ENCODE measurements at regions not wholly inside any gene's neighbourhood (a gene's known extent, or its start where the extent isn't known, plus 50 kb on each side); places are given as distances from the start of the nearest gene placed in this dataset.

DNA sequence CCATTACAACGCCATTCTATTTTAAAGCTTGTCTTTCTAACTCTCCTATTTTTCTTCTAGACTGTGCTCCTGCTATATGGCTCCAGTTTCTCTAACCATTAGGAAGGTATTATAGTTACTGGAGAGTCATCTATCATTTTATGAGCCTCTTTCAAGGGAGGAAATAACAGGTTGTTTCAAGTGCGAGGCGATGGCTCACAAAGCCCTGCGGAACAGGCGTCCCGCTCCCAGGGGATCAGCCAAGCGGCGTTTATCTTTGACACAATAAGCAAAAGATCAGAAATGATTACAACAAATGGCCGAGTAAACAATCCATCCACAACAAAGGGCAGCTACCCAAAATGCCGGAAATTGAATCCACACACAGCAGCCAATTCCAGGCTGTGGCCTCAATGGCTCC lies 249.5 kb upstream of the POU3F1 start:
- DNase-seq (ENCODE audit: low read depth, low spot score) = no peak

DNA sequence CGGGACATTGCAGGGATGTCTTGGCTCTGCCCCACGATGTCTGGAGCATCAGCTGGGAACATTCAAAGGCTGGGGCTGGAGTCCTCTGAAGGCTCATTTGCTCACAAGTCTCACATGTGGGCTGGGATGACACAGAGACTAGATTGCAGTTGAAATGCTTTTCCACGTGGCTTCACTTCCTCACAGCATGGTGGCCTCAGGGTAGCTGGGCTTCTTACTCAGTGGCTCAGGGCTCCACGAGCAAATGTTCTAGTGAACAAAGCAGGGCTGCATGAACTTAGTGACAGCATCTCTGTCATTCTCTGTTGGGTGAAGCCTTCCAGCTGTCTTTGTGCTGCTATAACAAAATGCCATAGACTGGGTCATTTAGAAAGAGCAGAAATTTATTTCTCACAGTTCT lies 247.0 kb upstream of the POU3F1 start:
- no peak for DNase-seq (ENCODE audit: low read depth, low spot score)

DNA sequence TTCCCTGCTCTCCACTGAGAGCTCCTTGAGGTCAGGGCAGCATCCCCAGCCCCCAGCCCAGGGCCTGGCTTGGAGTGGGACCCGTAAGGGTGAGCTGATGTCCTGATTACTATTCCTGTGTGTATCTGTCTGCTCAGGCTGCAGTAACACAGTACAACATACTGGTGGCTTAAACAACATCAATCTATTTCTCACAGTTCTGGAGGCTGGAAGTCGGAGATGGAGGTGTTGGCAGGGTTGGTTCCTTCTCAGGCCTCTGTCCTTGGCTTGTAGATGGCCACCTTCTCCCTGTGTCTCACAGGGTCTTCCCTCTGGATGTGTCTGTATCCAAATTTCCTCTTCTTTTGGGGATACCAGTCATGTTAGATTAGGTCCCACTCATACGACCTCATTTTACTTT lies 246.4 kb upstream of the POU3F1 start:
- DNase-seq (ENCODE audit: low read depth, low spot score) = no peak

GRCh38 chr1:38291906-38292521 lies 245.4 kb upstream of the POU3F1 start:
- DNase-seq (ENCODE audit: low read depth, low spot score) = no peak

DNA sequence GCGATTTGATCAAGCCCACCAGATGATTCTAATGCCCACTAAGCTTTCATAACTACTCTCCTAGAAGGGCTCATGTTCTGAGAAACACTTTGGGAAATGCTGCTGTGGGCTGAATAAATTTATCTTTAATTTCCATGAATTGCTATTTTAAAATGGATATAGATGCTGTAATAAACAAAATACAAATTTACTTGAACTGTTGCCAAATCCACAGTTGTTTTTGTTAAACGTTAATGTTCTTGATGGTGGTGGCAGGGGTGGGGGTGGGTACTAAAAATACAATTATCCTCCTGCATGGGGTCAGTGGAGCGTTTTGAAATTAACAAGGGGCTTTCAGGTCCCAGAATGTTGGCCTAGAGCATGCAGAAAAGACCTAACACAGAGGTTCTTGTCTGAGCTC lies 244.7 kb upstream of the POU3F1 start:
- DNase-seq (ENCODE audit: low read depth, low spot score) = no peak

DNA sequence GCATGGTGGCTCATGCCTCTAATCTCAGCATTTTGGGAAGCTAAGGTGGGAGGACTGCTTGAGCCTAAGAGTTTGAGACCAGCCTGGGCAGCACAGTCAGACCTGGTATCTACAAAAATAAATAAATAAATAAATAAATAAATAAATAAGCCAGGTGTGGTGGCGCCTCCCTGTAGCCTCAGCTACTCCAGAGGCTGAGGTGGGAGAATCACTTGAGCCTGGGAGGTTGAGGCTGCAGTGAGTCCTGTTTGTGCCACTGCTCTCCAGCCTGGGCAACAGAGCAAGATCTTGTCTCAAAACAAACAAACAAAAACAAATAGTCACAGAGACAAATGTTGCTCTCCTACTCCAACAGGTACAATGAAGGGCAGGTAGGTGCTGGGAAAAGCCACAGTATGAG lies 242.4 kb upstream of the POU3F1 start:
- no peak for DNase-seq (ENCODE audit: low read depth, low spot score)

GRCh38 chr1:38287547-38287946 lies 241.0 kb upstream of the POU3F1 start:
- no peak for DNase-seq (ENCODE audit: low read depth, low spot score)

DNA sequence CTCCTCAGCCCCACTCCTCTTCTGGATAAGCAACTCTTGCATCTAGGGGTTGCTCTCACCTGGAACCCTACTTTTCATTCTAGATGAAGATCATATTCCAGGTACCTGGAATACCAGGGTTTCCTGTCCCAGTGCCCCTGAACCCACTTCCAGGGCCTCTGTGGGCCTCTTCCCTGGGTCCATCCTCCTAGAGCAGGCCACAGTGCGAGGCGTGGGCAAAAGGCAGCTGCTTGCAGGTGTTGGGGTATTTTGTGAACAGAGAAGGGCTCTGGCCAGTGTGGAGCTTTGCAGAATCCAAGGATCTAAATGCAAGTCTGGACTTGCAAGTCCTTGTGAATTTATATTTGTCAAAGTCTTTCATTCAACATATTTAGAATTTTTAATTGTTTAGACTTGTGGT lies 240.4 kb upstream of the POU3F1 start:
- no peak for DNase-seq (ENCODE audit: low read depth, low spot score)

DNA sequence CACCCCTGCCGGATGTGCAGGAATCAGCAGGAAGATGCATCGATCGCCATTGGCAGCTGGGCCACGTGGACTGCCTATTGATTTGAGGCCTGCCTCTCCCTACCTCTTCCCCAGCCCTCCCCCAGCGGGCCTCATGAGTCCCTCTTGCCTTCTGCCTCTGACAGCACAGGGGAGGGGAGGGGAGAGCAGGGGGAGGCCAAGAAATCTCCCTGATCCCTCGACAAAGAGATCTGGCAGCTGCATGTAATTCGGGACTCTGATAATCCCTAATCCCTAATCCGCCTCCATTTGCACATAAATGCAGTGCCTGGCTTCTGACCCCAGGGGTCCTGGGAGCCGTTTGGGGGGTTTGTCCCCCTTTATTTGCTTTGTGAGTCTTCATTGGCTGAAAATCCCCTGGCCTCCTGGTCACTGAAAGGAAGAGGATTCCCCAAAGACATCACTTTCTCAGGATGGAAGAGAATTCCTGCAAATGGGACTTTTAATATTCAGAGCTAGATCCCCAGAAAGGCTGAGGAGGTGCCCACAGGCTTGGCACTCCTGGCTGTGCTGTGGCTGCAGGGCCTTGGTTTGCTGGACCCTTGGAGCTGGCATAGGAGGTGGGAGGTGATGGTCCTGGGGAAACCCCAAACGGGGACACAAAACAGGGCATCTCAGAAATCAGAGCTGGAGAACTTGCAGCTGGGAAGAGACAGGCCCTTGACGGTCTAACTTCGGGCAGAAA lies 239.4 kb upstream of the POU3F1 start:
- no peak for DNase-seq (ENCODE audit: low read depth, low spot score)

DNA sequence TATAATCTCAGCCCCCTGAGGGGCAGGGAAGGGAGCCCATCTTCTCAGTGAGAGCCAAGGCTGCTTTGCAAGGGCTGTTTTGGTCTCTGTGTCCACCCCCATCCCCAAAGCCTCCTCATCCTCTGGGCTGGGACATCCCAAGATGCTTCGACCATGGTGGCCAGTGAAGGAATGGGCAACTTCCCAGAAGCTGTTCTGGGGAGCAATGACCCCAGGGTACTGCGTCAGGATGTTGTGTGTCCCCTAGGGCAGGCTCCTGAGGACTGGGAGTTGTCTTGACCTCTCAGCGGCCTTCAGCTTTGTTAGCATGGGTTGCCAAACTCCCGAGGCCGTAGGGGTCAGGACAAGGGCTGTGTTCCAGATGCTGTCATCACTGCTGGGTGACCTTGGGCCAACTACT lies 238.4 kb upstream of the POU3F1 start:
- DNase-seq (ENCODE audit: low read depth, low spot score) = no peak

- no peak for DNase-seq (ENCODE audit: low read depth, low spot score)
Observed at GRCh38 chr1:38283696-38284470, 237.3 kb upstream of the POU3F1 start.

- DNase-seq (ENCODE audit: low read depth, low spot score) = no peak
Observed at GRCh38 chr1:38279148-38279547, 232.6 kb upstream of the POU3F1 start.

- no peak for DNase-seq (ENCODE audit: low read depth, low spot score)
Observed at GRCh38 chr1:38277646-38278045, 231.1 kb upstream of the POU3F1 start.

DNA sequence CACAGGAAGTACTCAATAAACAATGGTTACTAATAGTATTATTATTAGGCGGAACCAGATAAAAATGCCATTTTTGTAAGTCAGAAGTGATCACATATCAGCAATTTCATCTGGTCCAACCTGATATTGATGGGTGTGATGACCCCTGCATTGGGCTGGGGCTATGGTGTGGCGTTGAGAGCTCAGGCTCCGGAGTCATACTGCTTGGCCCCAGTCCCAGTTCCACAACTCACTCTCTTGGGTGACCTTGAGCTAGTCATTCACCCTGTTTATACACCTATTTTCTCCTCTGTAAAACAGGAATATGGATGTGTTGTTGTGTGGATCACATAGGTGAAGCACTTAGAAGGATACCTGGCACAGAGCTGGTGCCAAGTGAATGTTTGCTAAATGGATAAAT lies 229.4 kb upstream of the POU3F1 start:
- no peak for DNase-seq (ENCODE audit: low read depth, low spot score)

DNA sequence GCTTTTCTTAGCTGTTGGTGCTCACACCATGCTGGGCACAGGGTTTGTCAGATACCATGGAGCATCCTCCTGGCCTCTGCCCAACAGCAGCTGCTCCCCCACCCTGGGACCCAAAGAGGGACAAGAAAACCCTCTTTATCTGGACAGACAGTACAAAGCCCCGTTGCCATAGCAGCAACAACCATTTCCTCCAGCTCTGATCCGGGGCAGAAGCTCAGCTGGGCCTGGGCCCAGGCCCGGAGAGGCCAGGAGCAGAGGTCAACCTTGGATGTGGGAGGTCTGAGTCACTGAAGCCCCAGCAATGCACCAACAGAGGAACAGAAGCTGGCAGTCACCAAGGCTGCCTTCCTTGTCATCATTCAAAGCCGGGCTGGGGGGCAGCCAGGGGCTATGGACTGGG lies 228.4 kb upstream of the POU3F1 start:
- no peak for DNase-seq (ENCODE audit: low read depth, low spot score)

GRCh38 chr1:38273196-38273804 lies 226.7 kb upstream of the POU3F1 start:
- peak; percentile 45 for DNase-seq (ENCODE audit: low read depth, low spot score)

DNA sequence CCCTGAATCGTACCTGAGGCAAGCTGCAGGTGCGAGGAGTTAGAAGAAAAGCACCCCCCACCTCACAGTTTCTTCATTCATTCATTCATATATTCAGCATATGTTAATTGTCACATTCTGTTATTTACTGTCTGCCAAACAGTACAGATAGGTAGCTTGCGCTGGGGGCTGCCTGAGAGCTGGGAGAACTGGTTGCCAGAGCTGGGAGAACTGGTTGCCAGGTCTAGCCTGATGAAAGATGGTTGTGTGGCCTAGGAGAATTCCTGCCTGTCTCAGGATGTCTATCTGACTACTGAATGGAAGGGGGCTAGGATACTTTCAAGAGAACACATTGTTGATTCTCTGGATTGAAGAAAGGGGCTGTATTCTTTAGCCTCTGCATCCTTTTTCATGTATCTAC lies 225.9 kb upstream of the POU3F1 start:
- no peak for DNase-seq (ENCODE audit: low read depth, low spot score)

DNA sequence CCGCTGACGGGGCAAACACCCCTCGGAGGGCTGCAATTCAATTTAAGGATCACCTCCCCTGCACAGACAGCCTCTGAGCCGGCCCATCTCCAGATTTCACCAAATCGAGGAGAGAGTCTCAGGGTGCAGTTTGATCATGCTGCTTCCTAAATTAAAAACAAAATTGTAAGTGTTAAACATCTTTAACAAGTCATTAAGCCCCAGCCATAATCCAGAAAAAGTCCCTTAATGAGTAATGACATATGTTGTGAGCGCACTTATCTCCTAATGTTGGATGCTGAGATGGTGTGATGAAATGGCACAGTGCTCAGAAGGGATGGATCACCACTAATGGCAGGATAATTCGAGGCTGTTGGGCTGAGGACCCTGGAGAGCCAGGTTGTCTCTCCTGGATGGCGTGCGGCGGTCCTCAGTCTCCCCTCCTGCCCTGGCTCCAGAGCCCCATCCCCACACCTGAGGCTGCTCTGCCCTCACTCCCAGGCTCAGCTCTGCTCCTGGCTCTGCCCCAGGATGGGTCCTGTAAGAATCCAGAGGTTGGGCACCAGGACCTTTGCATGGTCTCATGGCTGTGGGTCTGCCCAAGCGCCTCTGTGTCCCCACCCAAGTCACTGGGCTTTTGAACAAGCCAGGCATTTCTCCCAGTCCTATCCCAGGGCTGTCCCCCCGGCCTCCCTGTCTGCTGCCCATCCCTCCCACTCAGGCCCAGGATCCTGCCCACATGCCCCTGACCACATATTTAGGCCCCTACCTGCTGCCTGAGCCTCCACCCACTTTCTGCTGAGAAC lies 224.4 kb upstream of the POU3F1 start:
- DNase-seq (ENCODE audit: low read depth, low spot score) = no peak

- no peak for DNase-seq (ENCODE audit: low read depth, low spot score)
Observed at GRCh38 chr1:38269923-38270848, 223.6 kb upstream of the POU3F1 start.

GRCh38 chr1:38268226-38268625 lies 221.6 kb upstream of the POU3F1 start:
- no peak for DNase-seq (ENCODE audit: low read depth, low spot score)

Data from brain pericyte (primary cell).